ENCODE measurements at regions not wholly inside any gene's neighbourhood (a gene's known extent, or its start where the extent isn't known, plus 50 kb on each side); places are given as distances from the start of the nearest gene placed in this dataset.

DNA sequence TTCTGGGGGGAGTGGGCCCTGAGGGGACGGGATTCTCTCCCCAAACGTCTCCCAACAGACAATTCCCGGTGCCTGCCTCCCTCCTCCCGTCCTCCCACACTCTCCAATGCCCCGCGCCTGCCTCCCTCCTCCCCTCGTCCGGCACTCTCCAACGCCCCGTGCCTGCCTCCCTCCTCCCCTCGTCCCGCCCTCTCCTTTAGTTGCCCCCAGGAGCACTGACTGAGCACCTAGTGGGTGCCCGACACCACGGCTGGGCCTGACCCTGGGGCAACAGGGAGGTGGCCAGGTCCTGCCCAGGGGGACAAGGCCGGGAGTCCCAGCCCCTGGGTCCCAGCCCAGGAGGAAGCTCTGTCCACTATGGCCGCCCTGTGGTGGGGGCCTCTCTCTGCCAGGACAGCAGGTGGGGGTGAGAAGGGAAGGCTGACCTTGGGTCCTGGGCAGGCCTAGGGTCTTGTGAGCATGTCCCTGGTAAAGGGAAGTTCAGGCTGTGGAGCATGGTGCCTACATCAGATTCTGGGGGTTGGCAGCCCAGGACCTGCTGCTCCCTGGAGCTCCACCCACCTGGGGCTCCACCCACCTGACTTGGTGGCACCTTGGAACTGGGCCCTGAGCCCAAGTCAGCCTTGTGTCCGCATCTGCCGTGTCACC, 942.3 kb downstream of the BRD1 start (continued):
- TF ChIP-seq ZNF462 (CRISPR knock-in tag; IDR thresholded peaks at IDR 0.05) (no peak), NANOG (IDR thresholded peaks at IDR 0.05; ENCODE audit: borderline replicate concordance) (no peak)
- TF ChIP-seq, protein P1, sequence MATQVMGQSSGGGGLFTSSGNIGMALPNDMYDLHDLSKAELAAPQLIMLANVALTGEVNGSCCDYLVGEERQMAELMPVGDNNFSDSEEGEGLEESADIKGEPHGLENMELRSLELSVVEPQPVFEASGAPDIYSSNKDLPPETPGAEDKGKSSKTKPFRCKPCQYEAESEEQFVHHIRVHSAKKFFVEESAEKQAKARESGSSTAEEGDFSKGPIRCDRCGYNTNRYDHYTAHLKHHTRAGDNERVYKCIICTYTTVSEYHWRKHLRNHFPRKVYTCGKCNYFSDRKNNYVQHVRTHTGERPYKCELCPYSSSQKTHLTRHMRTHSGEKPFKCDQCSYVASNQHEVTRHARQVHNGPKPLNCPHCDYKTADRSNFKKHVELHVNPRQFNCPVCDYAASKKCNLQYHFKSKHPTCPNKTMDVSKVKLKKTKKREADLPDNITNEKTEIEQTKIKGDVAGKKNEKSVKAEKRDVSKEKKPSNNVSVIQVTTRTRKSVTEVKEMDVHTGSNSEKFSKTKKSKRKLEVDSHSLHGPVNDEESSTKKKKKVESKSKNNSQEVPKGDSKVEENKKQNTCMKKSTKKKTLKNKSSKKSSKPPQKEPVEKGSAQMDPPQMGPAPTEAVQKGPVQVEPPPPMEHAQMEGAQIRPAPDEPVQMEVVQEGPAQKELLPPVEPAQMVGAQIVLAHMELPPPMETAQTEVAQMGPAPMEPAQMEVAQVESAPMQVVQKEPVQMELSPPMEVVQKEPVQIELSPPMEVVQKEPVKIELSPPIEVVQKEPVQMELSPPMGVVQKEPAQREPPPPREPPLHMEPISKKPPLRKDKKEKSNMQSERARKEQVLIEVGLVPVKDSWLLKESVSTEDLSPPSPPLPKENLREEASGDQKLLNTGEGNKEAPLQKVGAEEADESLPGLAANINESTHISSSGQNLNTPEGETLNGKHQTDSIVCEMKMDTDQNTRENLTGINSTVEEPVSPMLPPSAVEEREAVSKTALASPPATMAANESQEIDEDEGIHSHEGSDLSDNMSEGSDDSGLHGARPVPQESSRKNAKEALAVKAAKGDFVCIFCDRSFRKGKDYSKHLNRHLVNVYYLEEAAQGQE (IDR thresholded peaks at IDR 0.05; ENCODE audit: unreplicated experiment) = no peak

DNA sequence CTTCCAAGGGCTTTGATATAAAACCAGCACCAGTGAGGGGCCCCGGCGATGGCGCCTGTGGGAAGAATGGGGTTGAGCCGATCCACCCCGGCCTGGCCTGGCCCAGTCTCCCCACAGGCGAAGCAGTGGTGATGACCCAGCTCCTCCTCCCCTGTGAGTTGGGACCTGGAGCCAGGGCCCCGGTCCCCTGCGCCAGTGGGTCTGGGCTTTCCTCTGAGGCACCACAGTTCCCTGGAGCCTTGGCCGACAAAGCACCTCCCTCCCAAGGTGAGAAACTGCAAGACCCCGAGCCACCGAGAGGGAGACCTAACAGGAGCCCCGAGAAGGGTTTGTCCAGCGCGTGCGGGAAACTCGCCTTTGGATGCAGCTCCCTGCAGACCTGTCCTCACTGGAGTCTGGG, 942.9 kb downstream of the BRD1 start:
- H2AFZ ChIP-seq = no peak overlapping the region
- H3K36me3 ChIP-seq (ENCODE audit: insufficient read depth) = no peaks in the 10 kb centered on the region
- H3K4me1 Mint-ChIP-seq = peaks cover 4% of the 10 kb centered on the region; the same call in 2 of the 3 replicates
- no peaks in the 10 kb centered on the region for H3K9me2 ChIP-seq (ENCODE audit: insufficient read depth)
- peak; percentile 59 for ATAC-seq
- no peak overlapping the region for H3K27ac ChIP-seq (ENCODE audit: low read depth)
- no peak overlapping the region for H3K27ac Mint-ChIP-seq
- H4K20me1 ChIP-seq (replicated peaks; ENCODE audit: insufficient read depth) = no peaks in the 10 kb centered on the region
- DNase-seq (ENCODE audit: low spot score) = no peak
- H3K4me3 ChIP-seq = no peak overlapping the region
- no peaks in the 10 kb centered on the region for H3F3A ChIP-seq (replicated peaks; ENCODE audit: low read depth)
- H3K4me3 Mint-ChIP-seq = no peak overlapping the region
- peaks cover 7% of the 10 kb centered on the region for H3K27me3 Mint-ChIP-seq (ENCODE audit: insufficient read depth, low read depth, poor library complexity)
- H3K9me3 Mint-ChIP-seq = no peaks in the 10 kb centered on the region
- no peaks in the 10 kb centered on the region for H3K4me1 ChIP-seq (ENCODE audit: insufficient read depth)
- no peaks in the 10 kb centered on the region for H3K79me2 ChIP-seq (replicated peaks; ENCODE audit: insufficient read depth)
- no peak overlapping the region for H3K4me2 ChIP-seq
- H3K36me3 Mint-ChIP-seq (ENCODE audit: low read depth) = no peaks in the 10 kb centered on the region
- no peaks in the 10 kb centered on the region for H3K27me3 ChIP-seq (ENCODE audit: insufficient read depth)
- TF ChIP-seq POLR2AphosphoS5 (IDR thresholded peaks at IDR 0.05; ENCODE audit: low read depth) (no peak), ZNF114 (CRISPR knock-in tag; IDR thresholded peaks at IDR 0.05) (no peak), STAT1 (IDR thresholded peaks at IDR 0.05; ENCODE audit: unreplicated experiment) (no peak), EZH2phosphoT487 (IDR thresholded peaks at IDR 0.05; ENCODE audit: unreplicated experiment) (no peak), NANOG (IDR thresholded peaks at IDR 0.05; ENCODE audit: borderline replicate concordance) (no peak), CREB1 (CRISPR knock-in tag; IDR thresholded peaks at IDR 0.05; ENCODE audit: low read depth) (no peak), JUNB (IDR thresholded peaks at IDR 0.05; ENCODE audit: unreplicated experiment) (no peak), EZH2 (IDR thresholded peaks at IDR 0.05; ENCODE audit: low read depth, unreplicated experiment) (no peak), ZNF331 (CRISPR knock-in tag; IDR thresholded peaks at IDR 0.05; ENCODE audit: low read depth) (no peak)
- TF ChIP-seq, protein P2, sequence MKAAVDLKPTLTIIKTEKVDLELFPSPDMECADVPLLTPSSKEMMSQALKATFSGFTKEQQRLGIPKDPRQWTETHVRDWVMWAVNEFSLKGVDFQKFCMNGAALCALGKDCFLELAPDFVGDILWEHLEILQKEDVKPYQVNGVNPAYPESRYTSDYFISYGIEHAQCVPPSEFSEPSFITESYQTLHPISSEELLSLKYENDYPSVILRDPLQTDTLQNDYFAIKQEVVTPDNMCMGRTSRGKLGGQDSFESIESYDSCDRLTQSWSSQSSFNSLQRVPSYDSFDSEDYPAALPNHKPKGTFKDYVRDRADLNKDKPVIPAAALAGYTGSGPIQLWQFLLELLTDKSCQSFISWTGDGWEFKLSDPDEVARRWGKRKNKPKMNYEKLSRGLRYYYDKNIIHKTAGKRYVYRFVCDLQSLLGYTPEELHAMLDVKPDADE (IDR thresholded peaks at IDR 0.05) = no peak
- TF ChIP-seq, protein P3, sequence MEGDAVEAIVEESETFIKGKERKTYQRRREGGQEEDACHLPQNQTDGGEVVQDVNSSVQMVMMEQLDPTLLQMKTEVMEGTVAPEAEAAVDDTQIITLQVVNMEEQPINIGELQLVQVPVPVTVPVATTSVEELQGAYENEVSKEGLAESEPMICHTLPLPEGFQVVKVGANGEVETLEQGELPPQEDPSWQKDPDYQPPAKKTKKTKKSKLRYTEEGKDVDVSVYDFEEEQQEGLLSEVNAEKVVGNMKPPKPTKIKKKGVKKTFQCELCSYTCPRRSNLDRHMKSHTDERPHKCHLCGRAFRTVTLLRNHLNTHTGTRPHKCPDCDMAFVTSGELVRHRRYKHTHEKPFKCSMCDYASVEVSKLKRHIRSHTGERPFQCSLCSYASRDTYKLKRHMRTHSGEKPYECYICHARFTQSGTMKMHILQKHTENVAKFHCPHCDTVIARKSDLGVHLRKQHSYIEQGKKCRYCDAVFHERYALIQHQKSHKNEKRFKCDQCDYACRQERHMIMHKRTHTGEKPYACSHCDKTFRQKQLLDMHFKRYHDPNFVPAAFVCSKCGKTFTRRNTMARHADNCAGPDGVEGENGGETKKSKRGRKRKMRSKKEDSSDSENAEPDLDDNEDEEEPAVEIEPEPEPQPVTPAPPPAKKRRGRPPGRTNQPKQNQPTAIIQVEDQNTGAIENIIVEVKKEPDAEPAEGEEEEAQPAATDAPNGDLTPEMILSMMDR (conservative IDR thresholded peaks at IDR 0.05; ENCODE audit: low read depth in 2 of 2) = no peak

Measured in GM23338 (cell line).